CD8-positive, alpha-beta memory T cell (primary cell): ENCODE measurements at regions not wholly inside any gene's neighbourhood (a gene's known extent, or its start where the extent isn't known, plus 50 kb on each side); places are given as distances from the start of the nearest gene placed in this dataset.

Experiments
- CTCF ChIA-PET: fragments of 350-600 bp; sonication (Branson Sonifier 250); formaldehyde crosslinking; loops from one replicate; lab custom pipeline; 2021; ENCODE audit warnings: antibody characterized with exemption; lab: Charles Lee
- POLR2A ChIA-PET: fragments of 350-600 bp; sonication (Branson Sonifier 250); formaldehyde crosslinking; loops from one replicate; lab custom pipeline; 2021; ENCODE audit warnings: antibody characterized with exemption; lab: Charles Lee
- DNase-seq, 5 donors: peaks; one replicate each; pipeline versions ENCODE4 v3.0.0 to v3.0.0-alpha.2; 2020 to 2022; ENCODE audit warnings: mixed read lengths in 1 of 5
- H3K27ac ChIP-seq: one replicate; pipeline ENCODE4 v1.7.0; 2013; ENCODE audit warnings: low read depth, mild to moderate bottlenecking, low read length, moderate library complexity
- H3K27me3 ChIP-seq: 2 replicates; pipeline ENCODE4 v1.7.0; 2013; ENCODE audit warnings: low read length, mild to moderate bottlenecking; ENCODE audit not compliant: insufficient read depth, poor library complexity, severe bottlenecking
- H3K36me3 ChIP-seq: 2 replicates; pipeline ENCODE4 v1.7.0; 2013; ENCODE audit warnings: mild to moderate bottlenecking, low read length, moderate library complexity; ENCODE audit not compliant: insufficient read depth
- H3K4me1 ChIP-seq: 2 replicates; pipeline ENCODE4 v1.7.0; 2013; ENCODE audit warnings: mild to moderate bottlenecking, low read length, moderate library complexity; ENCODE audit not compliant: insufficient read depth
- H3K4me3 ChIP-seq: 2 replicates; pipeline ENCODE4 v1.7.0; 2013; ENCODE audit warnings: mild to moderate bottlenecking, low read length
- H3K9me3 ChIP-seq: 2 replicates; pipeline ENCODE4 v1.7.0; 2013; ENCODE audit warnings: mild to moderate bottlenecking, low read length
- H3K27ac Mint-ChIP-seq, 8 donors: one replicate each; pipeline ENCODE4 v1.8.0; 2020 to 2021; ENCODE audit warnings: mixed read lengths in 8 of 8, mild to moderate bottlenecking in 6 of 8, inconsistent platforms in 3 of 8, moderate library complexity in 3 of 8
- H3K27me3 Mint-ChIP-seq, 2 donors: one replicate each; pipeline ENCODE4 v1.8.0; 2020 to 2021; ENCODE audit warnings: mixed read lengths in 2 of 2, mild to moderate bottlenecking in 1 of 2, moderate library complexity in 1 of 2
- H3K36me3 Mint-ChIP-seq, 3 donors: one replicate each; pipeline ENCODE4 v1.8.0; 2020 to 2021; ENCODE audit warnings: mixed read lengths in 3 of 3, inconsistent platforms in 1 of 3, mild to moderate bottlenecking in 1 of 3
- H3K4me1 Mint-ChIP-seq, 3 donors: one replicate each; pipeline ENCODE4 v1.8.0; 2020 to 2021; ENCODE audit warnings: mixed read lengths in 3 of 3, inconsistent platforms in 1 of 3, mild to moderate bottlenecking in 1 of 3
- H3K4me3 Mint-ChIP-seq, 7 donors: one replicate each; pipeline ENCODE4 v1.8.0; 2020 to 2021; ENCODE audit warnings: mixed read lengths in 7 of 7, mild to moderate bottlenecking in 6 of 7, moderate library complexity in 4 of 7, inconsistent platforms in 2 of 7
- H3K9me3 Mint-ChIP-seq, 5 donors: one replicate each; pipeline ENCODE4 v1.8.0; 2020 to 2022; ENCODE audit warnings: mixed read lengths in 5 of 5, mild to moderate bottlenecking in 3 of 5, moderate library complexity in 2 of 5, inconsistent platforms in 1 of 5

DNA sequence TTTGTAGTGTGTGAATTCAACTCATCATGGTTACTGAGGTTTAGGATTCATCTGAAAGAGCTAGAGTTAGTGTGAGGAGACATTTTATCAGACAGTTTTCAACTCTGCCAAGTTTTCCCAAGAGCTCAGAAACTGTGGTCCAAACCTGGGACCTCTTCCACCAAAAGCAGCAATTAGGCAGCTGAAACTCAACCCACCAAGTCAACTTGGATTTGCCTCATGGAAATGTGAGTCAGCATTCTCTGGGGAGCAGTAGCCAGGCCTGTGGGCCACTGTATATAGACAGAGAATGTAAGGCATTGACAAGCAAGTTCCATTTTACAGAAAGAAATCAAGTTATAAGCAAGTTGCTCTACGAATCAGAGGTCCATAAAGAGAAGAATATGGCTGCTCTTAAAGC is 178.8 kb upstream of the HDDC2 start:
- Histone ChIP-seq H3K36me3 (no peaks in the 10 kb centered on the region), H3K9me3 (no peaks in the 10 kb centered on the region), H3K4me3 (no peak overlapping the region), H3K27me3 (no peaks in the 10 kb centered on the region), H3K4me1 (no peaks in the 10 kb centered on the region), H3K27ac (no peak overlapping the region)
- Mint-ChIP-seq H3K4me1 (no peaks in the 10 kb centered on the region), H3K27ac (no peak overlapping the region), H3K36me3 (no peaks in the 10 kb centered on the region), H3K27me3 (peaks cover 0 to 4% of the 10 kb centered on the region in 2 donors), H3K4me3 (no peak overlapping the region), H3K9me3 (no peaks in the 10 kb centered on the region)
- ChIA-PET CTCF (no interaction called here), POLR2A (no interaction called here)
- DNase-seq: no peak

DNA sequence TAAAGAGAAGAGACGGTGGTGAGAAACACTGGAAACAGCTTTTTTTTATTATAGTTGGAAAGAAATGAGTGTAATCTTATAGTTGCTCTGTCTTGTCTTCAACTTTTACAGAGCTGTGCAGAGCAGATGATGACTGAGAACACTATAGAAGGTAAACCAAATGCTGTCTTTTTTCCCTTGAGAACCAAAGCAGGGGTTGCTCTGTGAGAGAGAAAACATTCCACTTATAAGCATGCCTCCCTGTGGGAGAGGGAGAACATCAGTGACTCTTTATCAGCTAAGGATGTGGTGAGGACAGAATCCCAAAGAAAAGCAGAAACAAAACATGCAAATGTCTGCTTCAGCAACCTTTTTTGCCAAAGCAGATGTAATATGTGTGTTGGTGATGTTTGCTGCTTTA is 179.3 kb upstream of the HDDC2 start:
- Mint-ChIP-seq H3K9me3 (no peaks in the 10 kb centered on the region), H3K4me1 (no peaks in the 10 kb centered on the region), H3K36me3 (no peaks in the 10 kb centered on the region), H3K27ac (no peak overlapping the region), H3K27me3 (peaks cover 0 to 4% of the 10 kb centered on the region in 2 donors), H3K4me3 (no peak overlapping the region)
- H3K27ac ChIP-seq: no peak overlapping the region
- H3K4me3 ChIP-seq: no peak overlapping the region
- H3K27me3 ChIP-seq: no peaks in the 10 kb centered on the region
- H3K4me1 ChIP-seq: no peaks in the 10 kb centered on the region
- ChIA-PET CTCF (no interaction called here), POLR2A (no interaction called here)
- DNase-seq: no peak
- H3K9me3 ChIP-seq: no peaks in the 10 kb centered on the region
- H3K36me3 ChIP-seq: no peaks in the 10 kb centered on the region

DNA sequence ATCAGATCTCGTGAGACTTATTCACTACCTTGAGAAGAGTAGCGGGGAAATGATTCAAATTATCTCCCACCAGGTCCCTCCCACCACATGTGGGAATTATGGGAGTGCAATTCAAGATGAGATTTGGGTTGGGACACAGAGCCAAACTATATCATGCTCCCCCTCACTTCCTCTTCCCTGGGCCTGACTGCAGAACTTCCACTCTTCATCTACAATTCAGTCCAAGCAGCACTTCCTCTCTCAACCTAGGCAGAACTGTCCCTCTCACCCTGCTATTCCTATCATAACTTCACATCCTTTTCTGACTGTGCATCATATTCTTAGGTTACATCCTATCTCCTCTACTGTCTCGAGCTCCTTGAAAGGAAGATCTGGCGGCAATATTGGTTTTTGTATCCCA is 184.0 kb upstream of the HDDC2 start:
- Mint-ChIP-seq H3K9me3 (no peaks in the 10 kb centered on the region), H3K4me1 (no peaks in the 10 kb centered on the region), H3K4me3 (no peak overlapping the region), H3K36me3 (no peaks in the 10 kb centered on the region), H3K27ac (no peak overlapping the region), H3K27me3 (peaks cover 0 to 8% of the 10 kb centered on the region in 2 donors)
- ChIA-PET POLR2A (no interaction called here), CTCF (no interaction called here)
- H3K27me3 ChIP-seq: no peaks in the 10 kb centered on the region
- H3K27ac ChIP-seq: no peak overlapping the region
- H3K4me3 ChIP-seq: no peak overlapping the region
- no peaks in the 10 kb centered on the region for H3K9me3 ChIP-seq
- no peaks in the 10 kb centered on the region for H3K36me3 ChIP-seq
- no peak for DNase-seq
- no peaks in the 10 kb centered on the region for H3K4me1 ChIP-seq

DNA sequence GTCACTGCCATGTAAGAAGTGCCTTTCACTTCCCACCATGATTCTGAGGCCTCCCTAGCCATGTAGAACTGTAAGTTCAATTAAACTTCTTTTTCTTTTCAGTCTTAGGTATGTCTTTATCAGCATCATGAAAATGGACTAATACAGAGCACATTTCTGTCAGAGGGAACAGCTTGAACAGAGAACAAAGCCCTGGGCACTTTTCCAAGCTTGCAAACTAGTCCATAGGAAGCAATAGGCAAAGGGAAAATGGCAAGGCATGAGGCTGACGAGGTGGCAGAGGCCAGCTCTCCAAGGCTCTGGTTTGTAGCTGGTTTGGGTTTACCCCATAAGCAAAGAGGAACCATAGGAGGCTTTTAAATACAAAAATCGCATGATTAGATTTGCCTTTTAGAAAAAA is 185.1 kb upstream of the HDDC2 start:
- Mint-ChIP-seq H3K4me1 (no peaks in the 10 kb centered on the region), H3K36me3 (no peaks in the 10 kb centered on the region), H3K27ac (no peak overlapping the region), H3K4me3 (no peak overlapping the region), H3K27me3 (peaks cover 1 to 11% of the 10 kb centered on the region in 2 donors), H3K9me3 (no peaks in the 10 kb centered on the region)
- no peak for DNase-seq
- Histone ChIP-seq H3K27me3 (no peaks in the 10 kb centered on the region), H3K9me3 (no peaks in the 10 kb centered on the region), H3K4me3 (no peak overlapping the region), H3K27ac (no peak overlapping the region), H3K36me3 (no peaks in the 10 kb centered on the region), H3K4me1 (no peaks in the 10 kb centered on the region)
- CTCF ChIA-PET: no interaction called here
- POLR2A ChIA-PET: no interaction called here

DNA sequence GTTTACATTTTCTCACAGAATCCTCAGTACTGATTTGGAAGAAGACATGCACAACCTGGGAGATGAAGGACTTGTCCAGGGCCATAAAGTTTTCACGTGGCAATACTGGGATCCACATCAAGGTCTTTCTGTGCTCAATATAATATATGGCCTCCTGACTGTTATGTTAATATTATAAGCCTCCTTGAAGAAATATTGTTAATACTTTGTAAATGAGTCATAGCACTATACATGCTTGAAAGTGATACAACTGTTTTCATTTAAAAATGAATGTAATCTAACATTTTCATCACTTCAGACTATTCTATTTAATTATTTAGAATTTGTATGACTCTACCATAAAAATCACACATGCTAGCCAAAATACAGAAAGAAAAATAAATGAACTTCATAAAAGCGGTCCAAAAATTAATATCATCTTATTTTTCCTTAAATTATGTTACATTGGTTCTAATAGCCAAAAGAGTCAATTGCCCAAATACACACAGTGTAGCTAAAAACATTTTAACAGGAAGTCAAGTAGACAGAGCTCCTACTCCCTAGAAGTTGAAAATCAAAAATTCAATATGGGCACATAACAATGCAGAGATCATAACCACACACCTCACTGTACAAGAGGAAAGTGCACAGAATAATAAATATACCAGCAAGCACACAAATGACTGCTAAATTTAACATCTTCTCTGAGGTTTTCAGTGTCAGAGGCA is 188.0 kb upstream of the HDDC2 start:
- Histone ChIP-seq H3K4me3 (no peak overlapping the region), H3K27ac (no peak overlapping the region), H3K27me3 (no peaks in the 10 kb centered on the region), H3K36me3 (no peaks in the 10 kb centered on the region), H3K9me3 (no peaks in the 10 kb centered on the region), H3K4me1 (no peaks in the 10 kb centered on the region)
- CTCF ChIA-PET: no interaction called here
- no peaks in the 10 kb centered on the region for H3K9me3 Mint-ChIP-seq
- DNase-seq: no peak
- peaks cover 3 to 11% of the 10 kb centered on the region in 2 donors for H3K27me3 Mint-ChIP-seq
- no peak overlapping the region for H3K4me3 Mint-ChIP-seq
- H3K4me1 Mint-ChIP-seq: no peaks in the 10 kb centered on the region
- POLR2A ChIA-PET: no interaction called here
- no peaks in the 10 kb centered on the region for H3K36me3 Mint-ChIP-seq
- H3K27ac Mint-ChIP-seq: no peak overlapping the region

DNA sequence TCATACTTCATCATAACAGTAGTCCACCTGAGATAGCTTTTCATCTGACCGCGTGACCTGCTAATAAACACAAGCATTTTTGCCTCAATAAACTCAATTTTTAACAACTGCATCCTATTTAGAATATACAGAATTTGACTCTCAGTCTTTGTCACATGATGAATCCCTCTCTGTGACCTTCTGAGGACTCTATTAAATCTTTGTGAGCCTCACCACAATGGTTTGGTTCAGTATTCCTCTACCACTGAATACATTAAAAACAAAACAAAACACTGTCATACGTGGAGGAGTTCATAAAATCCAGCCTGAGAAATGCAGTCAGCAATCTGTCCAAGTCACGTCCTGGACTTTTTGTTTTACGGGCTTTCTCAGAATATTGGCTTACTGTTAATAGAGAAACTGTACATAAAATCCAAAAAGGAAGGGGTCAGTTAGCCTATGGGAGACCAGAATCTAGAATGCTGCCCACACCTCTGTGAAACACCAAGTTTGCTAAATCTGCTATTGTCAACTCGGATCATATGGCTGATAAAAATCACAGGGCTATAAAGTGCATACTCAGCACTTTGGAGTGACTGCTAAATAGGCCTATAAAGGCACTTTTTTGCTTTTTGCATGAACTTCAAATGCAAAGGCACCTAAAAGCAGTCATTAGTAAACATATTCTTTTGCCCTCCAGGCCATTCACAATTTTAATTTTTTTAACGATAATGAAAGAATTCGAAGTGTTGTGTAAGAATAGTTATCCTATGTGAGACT is 190.3 kb upstream of the HDDC2 start:
- Mint-ChIP-seq H3K36me3 (no peaks in the 10 kb centered on the region), H3K9me3 (no peaks in the 10 kb centered on the region), H3K27ac (no peak overlapping the region), H3K4me1 (no peaks in the 10 kb centered on the region), H3K27me3 (peaks cover 3 to 11% of the 10 kb centered on the region in 2 donors), H3K4me3 (no peak overlapping the region)
- Histone ChIP-seq H3K27me3 (peaks cover 3% of the 10 kb centered on the region), H3K4me3 (no peak overlapping the region), H3K4me1 (no peaks in the 10 kb centered on the region), H3K27ac (no peak overlapping the region), H3K36me3 (no peaks in the 10 kb centered on the region), H3K9me3 (no peaks in the 10 kb centered on the region)
- DNase-seq: no peak
- POLR2A ChIA-PET: no interaction called here
- CTCF ChIA-PET: no interaction called here

DNA sequence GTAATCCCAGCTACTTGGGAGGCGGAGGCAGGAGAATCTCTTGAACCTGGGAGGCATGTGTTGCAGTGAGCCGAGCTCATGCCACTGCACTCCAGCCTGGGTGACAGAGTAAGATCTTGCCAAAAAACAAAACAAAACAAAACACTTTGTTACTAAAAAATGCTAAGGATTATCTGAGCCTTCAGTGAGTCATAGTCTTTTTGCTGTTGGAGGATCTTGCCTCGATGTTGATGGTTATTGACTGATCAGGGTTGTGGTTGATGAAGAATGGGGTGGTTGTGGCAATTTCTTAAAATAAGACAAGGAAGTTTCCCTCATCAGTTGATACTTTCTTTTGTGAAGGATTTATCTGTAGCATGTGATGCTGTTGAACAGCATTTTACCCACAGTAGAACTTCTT is 196.8 kb upstream of the HDDC2 start:
- no peak overlapping the region for H3K4me3 ChIP-seq
- ChIA-PET CTCF (no interaction called here), POLR2A (no interaction called here)
- H3K4me1 Mint-ChIP-seq: no peaks in the 10 kb centered on the region
- H3K27ac ChIP-seq: no peak overlapping the region
- no peaks in the 10 kb centered on the region for H3K36me3 Mint-ChIP-seq
- no peak for DNase-seq
- no peak overlapping the region for H3K27ac Mint-ChIP-seq
- no peaks in the 10 kb centered on the region for H3K4me1 ChIP-seq
- H3K9me3 ChIP-seq: no peaks in the 10 kb centered on the region
- H3K4me3 Mint-ChIP-seq: no peak overlapping the region
- H3K27me3 ChIP-seq: peaks cover 3% of the 10 kb centered on the region
- no peaks in the 10 kb centered on the region for H3K36me3 ChIP-seq
- no peaks in the 10 kb centered on the region for H3K9me3 Mint-ChIP-seq
- H3K27me3 Mint-ChIP-seq: peaks cover 0 to 1% of the 10 kb centered on the region in 2 donors

DNA sequence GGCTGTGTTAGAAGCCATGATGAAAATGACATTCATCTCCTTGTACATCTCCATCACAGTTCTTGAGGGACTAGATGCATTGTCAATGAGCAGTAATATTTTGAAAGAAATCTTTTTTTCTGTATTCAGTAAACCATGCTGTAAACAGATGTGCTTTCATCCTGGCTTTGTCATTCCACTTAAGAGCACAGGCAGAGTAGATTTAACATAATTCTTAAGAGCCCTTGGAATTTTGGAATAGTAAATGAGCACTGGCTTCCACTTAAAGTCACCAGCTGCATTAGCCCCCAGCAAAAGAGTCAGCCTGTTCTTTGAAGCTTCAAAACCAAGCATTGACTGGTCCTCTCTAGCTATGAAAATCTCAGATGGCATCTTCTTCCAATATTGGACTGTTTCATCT is 197.8 kb upstream of the HDDC2 start:
- CTCF ChIA-PET: no interaction called here
- no peak overlapping the region for H3K4me3 ChIP-seq
- H3K4me3 Mint-ChIP-seq: no peak overlapping the region
- H3K27me3 ChIP-seq: peaks cover 3% of the 10 kb centered on the region
- no peaks in the 10 kb centered on the region for H3K9me3 ChIP-seq
- no peaks in the 10 kb centered on the region for H3K4me1 Mint-ChIP-seq
- POLR2A ChIA-PET: no interaction called here
- no peaks in the 10 kb centered on the region for H3K36me3 Mint-ChIP-seq
- H3K36me3 ChIP-seq: no peaks in the 10 kb centered on the region
- H3K27ac ChIP-seq: no peak overlapping the region
- no peaks in the 10 kb centered on the region for H3K9me3 Mint-ChIP-seq
- no peak overlapping the region for H3K27ac Mint-ChIP-seq
- H3K27me3 Mint-ChIP-seq: no peaks in the 10 kb centered on the region
- no peak for DNase-seq
- H3K4me1 ChIP-seq: no peaks in the 10 kb centered on the region
